Mesothelial cell of epicardium (in vitro differentiated cells): ENCODE measurements at regions not wholly inside any gene's neighbourhood (a gene's known extent, or its start where the extent isn't known, plus 50 kb on each side); places are given as distances from the start of the nearest gene placed in this dataset.

Experiments
- DNase-seq, 2 experiments: peaks; one replicate each; pipeline ENCODE4 v3.0.0; 2021; ENCODE audit warnings: low spot score in 2 of 2; ENCODE audit not compliant: unreplicated experiment in 2 of 2
- H3K27ac Mint-ChIP-seq: 2 replicates; pipeline ENCODE4 v1.8.0; 2021; ENCODE audit warnings: mixed read lengths
- H3K27me3 Mint-ChIP-seq: 2 replicates; pipeline ENCODE4 v1.8.0; 2021; ENCODE audit warnings: low read depth, mixed read lengths
- H3K36me3 Mint-ChIP-seq: 2 replicates; pipeline ENCODE4 v1.8.0; 2021; ENCODE audit warnings: mixed read lengths
- H3K4me1 Mint-ChIP-seq: 2 replicates; pipeline ENCODE4 v1.8.0; 2021; ENCODE audit warnings: mixed read lengths
- H3K4me3 Mint-ChIP-seq: 2 replicates; pipeline ENCODE4 v1.8.0; 2021; ENCODE audit warnings: mild to moderate bottlenecking, moderate library complexity, mixed read lengths
- H3K9me3 Mint-ChIP-seq: 2 replicates; pipeline ENCODE4 v1.8.0; 2021; ENCODE audit warnings: mixed read lengths
- TF ChIP-seq, protein P1 (sequence below): fragments of 200-600 bp; sonication (generic); IDR thresholded peaks from one replicate; pipeline ENCODE4 v1.5.0; 2021; ENCODE audit warnings: antibody characterized with exemption; ENCODE audit not compliant: unreplicated experiment

DNA sequence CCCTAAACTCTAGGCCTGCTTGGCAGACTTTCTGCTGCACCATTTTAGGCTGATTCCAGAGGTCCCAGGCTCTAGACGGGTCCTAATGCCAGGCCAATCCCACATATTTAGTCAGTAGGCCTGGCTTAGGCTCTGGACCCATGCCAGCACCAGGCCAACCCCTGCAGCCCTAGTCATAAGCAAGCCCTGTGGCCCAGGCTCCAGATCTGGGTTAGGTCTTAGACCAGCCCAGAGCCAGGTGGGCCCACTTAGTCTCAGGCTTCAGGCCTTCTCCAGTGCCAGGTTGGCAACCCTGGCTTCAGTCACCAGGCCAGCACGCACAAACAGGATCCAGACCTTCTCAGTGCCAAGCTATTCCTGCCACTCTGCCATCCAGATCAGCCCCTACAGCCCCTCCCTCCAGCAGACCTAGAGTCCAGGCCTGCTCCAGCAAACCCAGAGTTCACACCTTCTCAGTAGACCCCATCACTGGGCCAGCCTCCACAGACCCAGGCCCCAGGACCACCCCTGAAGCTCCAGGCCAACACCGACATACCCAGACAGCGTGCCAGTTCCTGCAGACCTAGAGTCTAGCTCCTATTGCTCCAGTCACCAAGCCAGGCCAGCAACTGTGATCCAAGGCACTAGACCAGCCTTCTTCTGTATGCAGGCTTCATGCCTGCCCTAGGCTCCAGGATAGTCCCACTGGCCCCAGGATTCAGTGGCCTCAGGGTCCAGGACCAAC, 467.6 kb downstream of the RWDD3 start:
- H3K27ac Mint-ChIP-seq = no peak overlapping the region
- DNase-seq = no peak
- no peaks in the 10 kb centered on the region for H3K36me3 Mint-ChIP-seq
- no peak overlapping the region for H3K4me3 Mint-ChIP-seq
- H3K4me1 Mint-ChIP-seq = peaks cover 5% of the 10 kb centered on the region
- H3K27me3 Mint-ChIP-seq = no peaks in the 10 kb centered on the region
- TF ChIP-seq, protein P1, sequence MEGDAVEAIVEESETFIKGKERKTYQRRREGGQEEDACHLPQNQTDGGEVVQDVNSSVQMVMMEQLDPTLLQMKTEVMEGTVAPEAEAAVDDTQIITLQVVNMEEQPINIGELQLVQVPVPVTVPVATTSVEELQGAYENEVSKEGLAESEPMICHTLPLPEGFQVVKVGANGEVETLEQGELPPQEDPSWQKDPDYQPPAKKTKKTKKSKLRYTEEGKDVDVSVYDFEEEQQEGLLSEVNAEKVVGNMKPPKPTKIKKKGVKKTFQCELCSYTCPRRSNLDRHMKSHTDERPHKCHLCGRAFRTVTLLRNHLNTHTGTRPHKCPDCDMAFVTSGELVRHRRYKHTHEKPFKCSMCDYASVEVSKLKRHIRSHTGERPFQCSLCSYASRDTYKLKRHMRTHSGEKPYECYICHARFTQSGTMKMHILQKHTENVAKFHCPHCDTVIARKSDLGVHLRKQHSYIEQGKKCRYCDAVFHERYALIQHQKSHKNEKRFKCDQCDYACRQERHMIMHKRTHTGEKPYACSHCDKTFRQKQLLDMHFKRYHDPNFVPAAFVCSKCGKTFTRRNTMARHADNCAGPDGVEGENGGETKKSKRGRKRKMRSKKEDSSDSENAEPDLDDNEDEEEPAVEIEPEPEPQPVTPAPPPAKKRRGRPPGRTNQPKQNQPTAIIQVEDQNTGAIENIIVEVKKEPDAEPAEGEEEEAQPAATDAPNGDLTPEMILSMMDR = no peak
- peaks cover 43% of the 10 kb centered on the region for H3K9me3 Mint-ChIP-seq

DNA sequence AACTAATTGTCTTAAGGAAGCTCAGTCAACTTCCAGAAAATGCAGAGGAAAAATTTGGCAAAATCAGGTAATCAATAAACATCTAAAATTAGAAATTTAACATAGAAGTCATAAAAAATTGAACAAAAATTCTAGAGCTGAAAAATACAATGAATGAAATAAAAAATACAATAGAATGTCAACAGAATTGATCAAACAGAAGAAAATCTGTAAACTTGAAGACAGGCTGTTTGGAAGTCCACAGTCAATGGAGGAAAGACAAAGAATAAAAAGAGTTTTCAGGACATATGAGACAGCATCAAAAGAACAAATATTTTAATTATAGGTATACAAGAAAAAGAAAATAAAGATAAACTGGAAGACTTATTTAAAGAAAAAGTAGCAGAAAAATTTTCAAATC, 469.0 kb downstream of the RWDD3 start:
- Mint-ChIP-seq H3K4me3 (no peak overlapping the region), H3K27me3 (no peaks in the 10 kb centered on the region), H3K36me3 (no peaks in the 10 kb centered on the region), H3K9me3 (peaks cover 50% of the 10 kb centered on the region), H3K4me1 (peaks cover 5% of the 10 kb centered on the region), H3K27ac (no peak overlapping the region)
- DNase-seq = no peak
- TF ChIP-seq, protein P1 = no peak

DNA sequence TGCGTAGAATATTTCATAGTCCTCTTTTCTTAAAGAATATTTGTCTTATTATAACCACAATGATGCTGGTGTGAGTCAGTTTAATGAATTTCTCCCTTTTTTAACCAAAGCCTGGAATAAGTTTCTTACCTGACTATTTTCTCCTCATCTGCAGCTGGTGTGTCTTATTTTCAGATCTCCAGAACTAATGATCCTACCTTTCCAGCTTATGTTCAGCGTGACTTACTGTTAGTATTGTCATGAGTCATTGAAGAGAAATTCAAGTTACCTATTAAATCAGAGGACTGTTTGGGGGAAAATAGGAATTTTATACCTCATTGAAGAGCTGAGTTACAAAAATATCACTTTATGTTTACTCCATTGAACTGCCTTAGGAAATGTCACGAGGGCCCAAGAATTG, 482.1 kb downstream of the RWDD3 start:
- Mint-ChIP-seq H3K27ac (no peak overlapping the region), H3K4me1 (no peaks in the 10 kb centered on the region), H3K9me3 (no peaks in the 10 kb centered on the region), H3K36me3 (no peaks in the 10 kb centered on the region), H3K27me3 (no peaks in the 10 kb centered on the region), H3K4me3 (no peak overlapping the region)
- no peak for DNase-seq
- TF ChIP-seq, protein P1 = no peak

DNA sequence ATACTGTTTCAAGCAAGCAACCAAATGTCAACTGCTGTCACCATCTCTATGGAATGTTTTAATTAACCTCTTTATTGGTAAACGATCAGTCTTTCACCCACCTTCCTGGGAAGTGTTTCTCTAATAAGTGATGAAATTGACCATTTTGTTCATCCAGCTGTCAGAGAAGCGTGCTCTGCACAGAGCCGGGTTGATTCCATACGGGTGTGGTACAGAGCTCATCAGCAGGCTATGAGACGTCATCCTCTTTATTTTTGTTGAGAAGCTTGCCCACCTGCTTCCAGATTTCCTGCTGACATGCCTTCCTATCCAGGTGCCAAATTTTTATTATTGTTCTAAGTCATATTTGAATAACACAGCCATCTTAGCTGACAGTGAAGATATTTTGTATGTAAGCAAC, 482.5 kb downstream of the RWDD3 start:
- H3K4me3 Mint-ChIP-seq = no peak overlapping the region
- H3K27me3 Mint-ChIP-seq = no peaks in the 10 kb centered on the region
- no peaks in the 10 kb centered on the region for H3K9me3 Mint-ChIP-seq
- no peak for DNase-seq
- H3K36me3 Mint-ChIP-seq = no peaks in the 10 kb centered on the region
- no peak overlapping the region for H3K27ac Mint-ChIP-seq
- TF ChIP-seq, protein P1 = no peak
- no peaks in the 10 kb centered on the region for H3K4me1 Mint-ChIP-seq

DNA sequence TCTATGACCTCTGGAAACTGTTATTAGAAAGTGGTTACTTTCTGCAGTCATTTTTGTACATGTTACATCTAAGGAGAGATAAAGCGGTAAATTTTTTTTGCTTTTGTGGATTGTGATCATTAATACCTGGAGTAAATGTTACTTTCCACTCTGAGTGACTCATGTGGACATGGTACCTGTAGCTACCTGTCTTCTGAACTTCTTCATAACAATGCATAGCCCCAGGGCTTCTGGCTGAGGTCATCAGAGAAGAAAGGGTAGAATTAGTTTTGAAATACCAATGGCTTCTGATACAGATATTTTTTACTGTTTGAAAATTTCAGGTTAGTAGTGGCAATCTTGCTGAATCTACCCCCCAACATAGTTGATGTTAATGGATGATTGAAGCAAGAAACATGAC, 489.3 kb downstream of the RWDD3 start:
- Mint-ChIP-seq H3K27me3 (no peaks in the 10 kb centered on the region), H3K4me3 (no peak overlapping the region), H3K4me1 (peaks cover 8% of the 10 kb centered on the region), H3K36me3 (no peaks in the 10 kb centered on the region), H3K27ac (no peak overlapping the region), H3K9me3 (no peaks in the 10 kb centered on the region)
- TF ChIP-seq, protein P1 = no peak
- no peak for DNase-seq
